ENCODE measurements at regions not wholly inside any gene's neighbourhood (a gene's known extent, or its start where the extent isn't known, plus 50 kb on each side); places are given as distances from the start of the nearest gene placed in this dataset.

- no peak for TF ChIP-seq POLR2A (IDR thresholded peaks at IDR 0.05; ENCODE audit: low read depth, low read length)
- no peak for TF ChIP-seq FOS (IDR thresholded peaks at IDR 0.05; ENCODE audit: borderline replicate concordance, insufficient read depth, low read length)
- TF ChIP-seq CTCF (IDR thresholded peaks at IDR 0.05; ENCODE audit: extremely low read depth in 1 of 2, insufficient read depth in 1 of 2, low read depth in 1 of 2, low read length in 2 of 2): no peak
- TF ChIP-seq POLR2AphosphoS5 (IDR thresholded peaks at IDR 0.05; ENCODE audit: insufficient read depth, low read depth, low read length): no peak
- no peak for TF ChIP-seq EZH2 (IDR thresholded peaks at IDR 0.05; ENCODE audit: borderline replicate concordance, low read depth, low read length, severe bottlenecking)
These were observed 115.5 kb upstream of the CDC42BPA start for GRCh38 chr1:227433663-227434341.

Measured in endothelial cell of umbilical vein (primary cell).